GM21423 (cell line): ENCODE measurements at regions not wholly inside any gene's neighbourhood (a gene's known extent, or its start where the extent isn't known, plus 50 kb on each side); places are given as distances from the start of the nearest gene placed in this dataset.
"Not testable (repeated sequence)": the region's sequence is repeated elsewhere in the genome, so short reads cannot be mapped to it uniquely, and the experiment has no call there.

ENCODE experiments used
- ATAC-seq: cut with Tn5 transposase; IDR thresholded peaks from one replicate; pipeline ENCODE4 v1.9.1; 2021; ENCODE audit warnings: mild to moderate bottlenecking, moderate library complexity; ENCODE audit not compliant: unreplicated experiment

DNA sequence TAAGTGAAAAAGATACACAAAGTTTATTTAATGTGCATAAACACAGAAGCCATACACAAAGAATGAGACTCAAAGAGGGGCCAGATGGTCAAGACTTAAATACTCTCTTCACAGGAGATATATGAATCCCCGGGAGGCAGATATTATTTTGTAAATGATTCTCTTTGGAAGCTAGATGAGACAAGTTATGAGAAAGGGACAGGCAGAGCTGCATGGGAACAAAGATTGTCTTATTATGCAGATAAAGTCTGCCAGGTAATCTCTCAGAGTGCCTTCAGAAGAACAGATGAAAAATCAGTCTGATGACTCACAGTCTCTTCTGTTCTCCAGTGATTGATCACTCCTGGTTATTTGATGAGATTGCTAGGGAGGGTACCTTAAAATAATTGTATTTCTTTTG is 89.0 kb downstream of the NAF1 start:
- no peak for ATAC-seq

DNA sequence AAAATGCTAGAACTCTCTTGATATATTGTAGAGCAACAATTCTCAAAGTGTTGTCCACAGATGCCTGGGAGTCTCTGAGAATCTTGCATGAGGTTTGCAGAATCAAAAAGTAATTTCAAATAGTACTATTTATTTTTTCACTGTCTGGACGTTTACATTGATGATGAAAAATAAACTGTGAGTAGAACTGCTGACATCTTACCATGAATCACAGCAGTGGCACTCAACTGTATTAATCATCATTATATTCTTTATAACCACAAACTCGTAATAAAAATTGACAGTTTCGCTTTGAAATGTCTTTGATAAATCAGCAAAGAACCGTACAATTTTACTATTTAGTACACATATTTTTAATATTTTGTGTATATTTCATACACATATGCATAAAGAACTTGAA is 94.5 kb downstream of the NAF1 start:
- no peak for ATAC-seq

DNA sequence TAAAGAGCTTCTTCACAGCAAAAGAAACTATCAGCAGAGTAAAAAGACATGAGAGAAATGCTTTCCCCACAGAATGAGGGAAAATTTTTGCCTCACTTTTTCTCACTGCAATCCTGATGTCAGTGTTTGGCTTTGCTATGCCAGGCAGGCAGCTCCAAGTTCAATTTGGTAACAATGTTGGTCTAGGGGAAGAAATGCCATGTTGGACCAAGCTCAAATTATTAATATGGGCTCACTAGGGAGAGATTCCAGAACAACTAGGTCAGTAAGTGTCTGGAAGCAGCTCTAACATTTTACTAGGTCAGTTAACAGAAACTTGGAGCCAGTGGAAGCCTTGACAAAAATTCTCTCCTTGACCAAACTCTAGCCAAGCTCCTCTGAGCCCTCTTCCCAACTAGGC is 95.4 kb downstream of the NAF1 start:
- ATAC-seq = no peak

DNA sequence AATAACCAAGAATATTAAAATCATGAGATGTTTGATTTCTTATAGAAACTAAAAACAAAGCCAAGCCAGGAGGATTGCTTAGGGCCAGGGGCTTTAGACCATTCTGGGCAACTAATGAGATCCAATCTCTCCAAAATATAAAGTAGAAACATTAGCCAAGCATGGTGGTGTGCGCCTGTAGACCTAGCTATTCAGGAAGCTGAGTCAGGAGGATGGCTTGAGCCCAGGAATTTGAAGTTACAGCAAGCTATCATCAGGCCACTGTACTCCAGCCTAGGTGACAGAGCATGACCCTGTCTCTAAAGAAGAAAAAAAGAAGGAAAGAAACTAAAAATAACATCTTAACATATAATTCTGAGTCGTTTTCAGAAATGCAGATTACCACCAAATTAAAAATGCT is 96.7 kb downstream of the NAF1 start:
- ATAC-seq = no peak

DNA sequence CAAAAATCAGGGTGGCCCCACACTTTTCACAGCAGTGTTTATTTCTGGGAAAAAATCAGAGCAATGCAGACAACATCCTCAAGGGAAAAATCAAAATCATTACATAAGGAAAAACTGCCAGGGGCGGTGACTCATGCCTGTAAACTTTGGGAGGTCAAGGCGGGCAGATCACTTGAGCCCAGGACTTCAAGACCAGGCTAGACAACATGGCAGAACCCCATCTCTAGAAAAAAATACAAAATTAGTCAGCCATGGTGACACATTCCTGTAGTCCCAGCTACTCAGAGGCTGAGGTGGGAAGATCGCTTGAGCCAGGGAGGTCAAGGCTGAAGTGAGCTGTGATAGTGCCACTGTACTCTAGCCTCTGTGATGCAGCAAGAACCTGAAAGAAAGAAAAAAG is 102.8 kb downstream of the NAF1 start:
- no peak for ATAC-seq

DNA sequence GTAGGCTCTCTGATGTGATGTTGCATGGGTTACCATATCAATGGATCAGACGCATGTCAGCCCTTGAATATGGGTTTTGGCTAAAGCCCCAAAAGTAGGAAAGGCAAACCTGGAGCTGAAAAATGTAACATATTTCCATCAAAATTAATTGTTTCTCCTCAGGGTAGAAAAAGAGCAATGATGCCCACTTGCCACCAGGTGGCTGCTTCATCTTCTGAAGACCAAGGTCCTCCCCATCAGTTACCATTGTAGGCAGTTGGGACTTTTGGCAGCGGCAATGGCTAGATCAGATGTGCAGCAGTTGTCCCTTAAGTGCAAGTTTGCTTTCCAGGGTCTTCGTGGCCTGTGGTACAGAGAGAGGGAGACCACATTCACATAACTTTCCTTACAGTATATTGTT is 118.2 kb downstream of the NAF1 start:
- ATAC-seq = peak; percentile 82

DNA sequence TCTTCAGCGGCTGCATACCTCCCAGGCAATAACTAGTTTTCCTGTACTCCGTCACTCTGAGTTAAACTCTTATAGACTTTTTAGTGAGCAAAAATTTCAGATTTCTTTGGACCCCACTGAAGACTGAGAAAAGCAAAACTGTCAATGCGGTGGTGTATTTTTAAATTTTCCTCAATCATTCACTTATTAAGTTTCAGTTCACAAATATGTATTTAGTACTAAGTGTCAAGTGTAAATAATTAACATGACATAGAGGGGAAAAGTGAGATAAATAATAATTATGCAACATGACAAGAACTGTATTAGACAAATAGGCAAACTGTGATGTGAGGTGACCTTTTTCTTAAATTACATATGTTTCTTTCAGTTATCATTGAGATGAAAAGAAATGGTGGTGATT is 124.4 kb downstream of the NAF1 start:
- ATAC-seq = peak; percentile 82

DNA sequence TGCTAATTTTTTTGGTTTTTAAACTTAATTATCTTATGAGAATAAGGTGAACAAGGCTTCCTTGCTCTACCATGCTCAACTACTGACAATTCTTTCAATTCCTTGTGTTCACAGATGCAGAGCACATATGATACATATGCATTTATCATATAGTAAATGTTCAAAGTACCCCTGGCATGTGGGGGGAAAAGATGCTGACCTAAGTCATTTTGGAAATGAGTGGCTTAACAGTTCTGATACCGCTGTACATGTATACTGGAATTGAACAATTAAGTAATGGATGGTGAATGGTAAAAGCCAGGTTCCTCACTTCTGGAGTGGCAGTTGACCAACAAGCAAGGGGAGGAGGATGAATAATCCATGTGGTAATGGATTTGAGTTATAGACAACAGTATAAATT is 149.6 kb downstream of the NAF1 start:
- no peak for ATAC-seq

DNA sequence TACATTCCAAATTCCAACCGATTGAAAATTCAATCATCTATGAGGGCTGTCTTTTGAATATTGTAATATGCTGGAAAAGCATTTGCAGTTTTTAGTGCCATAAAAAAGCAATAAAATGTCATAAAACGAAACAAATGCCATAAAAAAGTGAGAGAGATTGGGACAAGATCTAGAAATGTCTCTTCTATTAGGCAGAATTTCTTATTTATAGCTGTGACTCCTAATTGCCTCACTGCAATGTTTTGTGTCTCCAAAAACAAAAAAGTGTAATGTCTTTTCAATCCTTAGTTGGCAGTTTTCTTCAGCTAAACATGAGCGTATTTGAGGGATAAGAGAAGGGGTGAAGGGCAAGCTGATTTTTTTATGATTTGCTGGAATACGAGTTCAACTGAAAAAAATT is 153.9 kb downstream of the NAF1 start:
- ATAC-seq = no peak

DNA sequence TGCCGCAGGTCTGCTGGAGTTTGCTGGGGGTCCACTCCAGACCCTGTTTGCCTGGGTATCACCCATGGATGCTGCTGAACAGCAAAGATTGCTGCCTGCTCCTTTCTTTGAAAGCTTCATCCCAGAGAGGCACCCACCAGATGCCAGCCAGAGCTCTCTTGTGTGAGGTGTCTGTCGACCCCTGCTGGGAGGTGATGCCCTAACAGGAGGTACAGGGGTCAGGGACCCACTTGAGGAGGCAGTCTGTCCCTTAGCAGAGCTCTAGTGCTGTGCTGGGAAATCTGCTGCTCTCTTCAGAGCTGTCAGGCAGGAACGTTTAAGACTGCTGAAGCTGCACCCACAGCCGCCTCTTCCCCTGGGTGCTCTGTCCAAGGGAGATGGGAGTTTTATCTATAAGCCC is 162.7 kb downstream of the NAF1 start:
- no peak for ATAC-seq

DNA sequence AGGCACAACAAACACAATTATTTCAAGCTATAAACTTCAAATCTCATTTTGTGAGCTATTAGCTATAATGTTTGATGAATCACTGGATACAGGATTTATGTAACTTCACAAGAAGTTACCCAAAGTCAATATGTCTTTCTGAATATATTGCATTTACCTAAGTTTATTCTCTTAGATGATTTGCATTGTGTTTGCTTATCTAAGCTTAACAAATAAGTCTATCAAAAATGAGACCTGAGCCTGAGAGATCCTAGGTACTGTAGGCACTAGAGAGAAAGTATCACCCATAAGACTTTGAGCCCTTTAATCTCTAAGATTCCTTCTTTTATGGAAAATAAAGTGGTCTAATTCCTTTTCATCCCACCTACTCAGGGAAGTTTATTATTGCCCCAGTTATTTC is 178.2 kb downstream of the NAF1 start:
- ATAC-seq = no peak

DNA sequence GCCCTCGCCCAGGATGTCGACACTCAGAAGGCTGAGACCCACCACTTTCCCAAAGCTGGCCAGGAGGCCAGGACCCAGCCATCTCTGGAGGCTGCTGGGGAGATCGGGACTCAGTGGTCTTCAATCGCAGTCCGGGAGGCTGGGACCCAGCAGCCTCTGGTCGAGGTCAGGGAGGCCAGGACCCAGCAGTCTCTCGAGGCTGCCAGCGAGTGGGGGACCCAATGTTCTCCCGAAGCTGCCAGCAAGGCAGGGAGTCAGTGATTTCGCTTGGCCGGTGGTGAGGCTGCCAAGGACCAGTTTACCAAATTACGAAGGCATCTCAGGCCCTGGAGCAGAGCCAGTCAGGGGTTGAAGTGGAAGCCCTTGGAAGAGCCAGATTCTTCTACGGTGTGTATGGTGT is 181.6 kb downstream of the NAF1 start:
- ATAC-seq = no peak

DNA sequence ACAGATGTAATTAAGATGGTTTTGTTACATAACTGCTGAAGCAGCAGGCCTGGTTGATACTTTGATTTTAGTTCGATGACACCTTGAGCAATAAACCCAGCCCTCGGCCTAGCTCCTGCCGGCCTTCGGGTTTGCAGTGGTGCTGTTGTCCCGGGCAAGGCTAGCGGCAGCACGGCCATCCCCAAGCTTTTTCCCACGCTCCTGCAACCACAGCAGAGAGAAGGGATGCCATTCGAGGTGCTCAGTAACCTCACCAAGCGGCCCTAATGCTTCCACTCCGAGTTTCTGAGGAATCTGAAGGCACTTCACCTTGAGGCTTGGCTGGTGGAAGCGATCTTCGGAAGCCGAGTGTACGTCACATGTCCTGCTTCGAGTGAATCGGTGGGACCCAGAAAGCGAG is 182.1 kb downstream of the NAF1 start:
- no peak for ATAC-seq

DNA sequence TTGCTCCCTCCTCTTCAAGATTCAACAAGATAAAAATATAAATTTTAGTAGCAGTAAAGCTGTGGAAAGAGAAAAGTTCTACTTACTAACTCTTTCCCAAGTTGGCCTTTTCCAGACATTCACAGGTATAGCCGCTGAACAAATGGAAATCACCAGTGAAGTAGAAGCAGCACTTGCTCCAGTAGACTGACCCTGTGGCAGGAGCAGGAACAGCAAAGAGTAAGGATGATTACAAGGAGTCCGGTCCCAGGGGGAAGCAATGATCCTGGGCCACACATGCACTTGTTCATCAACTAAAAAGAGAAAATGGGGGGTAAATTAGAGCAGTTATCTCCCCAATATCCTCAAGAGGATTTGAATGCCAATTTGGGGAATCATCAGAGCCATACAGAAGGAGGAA is 184.9 kb downstream of the NAF1 start:
- ATAC-seq = no peak

DNA sequence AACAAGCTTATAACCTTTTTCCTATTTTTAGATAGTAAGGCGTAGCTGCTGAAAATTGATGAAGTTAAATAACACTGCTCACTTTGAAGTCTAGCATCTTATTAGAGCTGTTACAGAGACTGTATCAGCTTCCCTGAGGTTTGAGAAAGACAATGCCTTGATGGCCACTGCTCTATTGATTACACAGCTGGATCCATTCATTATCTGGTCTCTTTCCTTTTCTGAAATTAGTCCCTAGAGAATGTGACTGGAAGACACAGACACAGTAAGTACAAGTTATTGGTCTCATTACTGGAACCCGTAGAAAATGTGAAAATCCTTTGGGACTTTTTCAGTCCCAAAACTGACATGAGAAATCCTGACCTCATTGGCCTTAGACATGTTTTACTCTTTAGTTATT is 188.3 kb downstream of the NAF1 start:
- ATAC-seq = no peak

DNA sequence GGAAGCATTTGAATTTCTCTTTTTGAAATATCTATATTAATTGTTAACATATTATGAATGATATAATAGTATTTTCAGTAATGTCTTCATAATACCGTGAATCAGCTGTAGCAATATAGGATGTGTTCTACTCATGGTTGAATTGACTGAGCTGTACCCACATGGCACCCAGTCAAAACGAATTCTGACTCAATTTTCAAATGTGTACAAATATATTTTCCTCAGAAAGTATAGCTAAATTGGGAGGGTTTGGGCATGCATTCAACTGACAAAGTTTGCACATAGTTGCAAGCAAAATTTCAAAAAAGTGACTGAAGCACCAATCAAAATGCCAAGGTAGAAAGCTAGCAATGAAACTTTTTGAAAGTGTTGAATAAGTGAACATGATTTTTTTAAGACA is 188.9 kb downstream of the NAF1 start:
- ATAC-seq = no peak

DNA sequence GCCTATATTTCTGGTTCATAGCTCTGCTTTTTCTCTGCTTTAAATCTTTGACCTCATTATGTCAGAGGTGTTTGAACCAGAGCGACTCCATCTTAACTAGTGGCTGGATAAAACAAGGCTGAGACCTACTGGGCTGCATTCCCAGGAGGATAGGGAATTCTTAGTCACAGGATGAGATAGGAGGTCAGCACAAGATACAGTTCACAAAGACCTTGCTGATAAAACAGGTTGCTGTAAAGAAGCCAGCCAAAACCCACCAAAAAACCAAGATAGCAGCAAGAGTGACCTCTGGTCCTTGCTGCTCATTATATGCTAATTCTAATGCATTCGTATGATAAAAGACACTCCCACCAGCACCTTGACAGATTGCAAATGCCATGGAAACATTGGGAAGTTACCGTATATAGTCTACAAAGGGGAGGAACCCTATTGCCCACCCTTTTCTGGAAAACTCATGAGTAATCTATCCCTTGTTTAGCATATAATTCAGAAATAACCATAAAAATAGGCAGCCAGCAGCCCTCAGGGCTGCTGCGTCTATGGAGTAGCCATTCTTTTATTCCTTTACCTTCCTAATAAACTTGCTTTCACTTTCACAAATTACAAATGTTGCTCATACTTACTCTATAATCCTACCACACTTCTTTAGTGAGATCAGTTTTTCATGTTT is 193.9 kb downstream of the NAF1 start:
- no peak for ATAC-seq

DNA sequence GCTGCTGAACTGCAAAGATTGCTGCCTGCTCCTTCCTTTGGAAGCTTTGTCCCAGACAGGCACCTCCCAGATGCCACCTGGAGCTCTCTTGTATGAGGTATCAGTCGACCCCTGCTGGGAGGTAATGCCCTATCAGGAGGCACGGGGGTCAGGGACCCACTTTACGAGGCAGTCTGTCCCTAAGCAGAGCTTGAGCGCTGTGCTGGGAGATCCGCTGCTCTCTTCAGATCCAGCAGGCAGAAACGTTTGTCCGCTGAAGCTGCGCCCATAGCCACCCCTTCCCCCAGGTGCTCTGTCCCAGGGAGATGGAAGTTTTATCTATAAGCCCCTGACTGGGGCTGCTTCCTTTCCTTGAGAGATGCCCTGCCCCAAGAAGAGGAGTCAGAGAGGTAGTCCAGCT is 197.5 kb downstream of the NAF1 start:
- ATAC-seq = no peak

DNA sequence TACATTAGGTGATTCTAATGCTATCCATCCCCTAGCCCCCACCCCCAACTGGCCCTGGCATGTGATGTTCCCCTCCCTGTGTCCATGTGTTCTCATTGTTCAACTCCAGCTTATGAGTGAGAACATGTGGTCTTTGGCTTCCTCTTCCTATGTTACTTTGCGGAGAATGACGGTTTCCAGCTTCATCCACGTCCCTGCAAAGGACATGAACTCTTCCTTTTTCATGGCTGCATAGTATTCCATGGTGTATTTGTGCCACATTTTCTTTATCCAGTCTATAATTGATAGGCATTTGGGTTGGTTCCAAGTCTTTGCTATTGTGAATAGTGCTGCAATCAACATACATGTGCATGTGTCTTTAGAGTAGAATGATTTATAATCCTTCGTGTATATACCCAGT is 200.7 kb downstream of the NAF1 start:
- not testable (repeated sequence) for ATAC-seq

DNA sequence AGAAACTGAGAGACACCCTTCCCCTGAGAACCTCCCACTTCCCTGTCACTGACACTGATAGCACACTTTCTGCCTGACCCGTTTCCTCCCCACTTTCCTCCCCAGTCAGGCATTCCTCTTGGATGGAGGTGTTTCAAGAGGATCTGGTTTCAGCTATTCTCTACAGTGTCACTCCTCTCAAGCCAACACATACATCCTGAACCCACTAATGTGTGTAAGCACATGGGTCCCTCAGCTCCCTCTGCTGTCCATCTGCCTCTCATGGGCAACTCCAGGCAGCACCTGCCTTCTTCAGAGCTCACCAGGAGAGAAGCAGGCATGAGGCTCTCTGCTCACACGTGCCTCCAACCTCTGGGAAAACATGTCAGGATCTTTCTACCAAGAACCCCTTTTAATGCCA is 207.6 kb downstream of the NAF1 start:
- peak; percentile 46 for ATAC-seq

DNA sequence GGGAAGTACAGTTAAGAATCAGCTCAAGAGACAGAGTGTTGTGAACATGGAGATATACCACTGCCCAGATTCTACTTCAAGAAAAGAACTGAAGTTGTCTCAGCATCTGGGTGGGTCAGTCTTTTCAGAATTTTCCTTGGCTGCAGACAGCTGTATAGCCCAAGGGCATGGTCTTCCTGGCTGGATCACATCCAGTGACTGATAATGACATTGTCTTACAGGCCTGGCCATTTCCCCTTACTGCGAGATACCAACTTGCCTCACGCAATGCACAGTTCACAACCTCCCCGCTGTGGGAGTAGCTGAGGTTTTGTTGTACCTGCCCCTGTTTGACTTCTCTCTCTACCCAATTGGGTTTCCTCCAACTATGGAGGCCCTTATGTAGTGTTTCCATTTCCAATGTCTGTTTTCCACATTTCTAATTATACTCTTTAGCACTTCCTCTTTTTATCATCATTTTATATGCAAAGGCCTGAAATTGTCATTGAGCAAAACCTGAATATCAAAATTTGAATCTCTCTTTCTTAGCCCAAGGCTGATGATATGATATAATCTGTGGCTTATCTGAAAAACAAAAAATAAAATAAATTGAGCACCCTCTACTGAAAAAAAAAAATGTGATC is 209.1 kb downstream of the NAF1 start:
- ATAC-seq = no peak

DNA sequence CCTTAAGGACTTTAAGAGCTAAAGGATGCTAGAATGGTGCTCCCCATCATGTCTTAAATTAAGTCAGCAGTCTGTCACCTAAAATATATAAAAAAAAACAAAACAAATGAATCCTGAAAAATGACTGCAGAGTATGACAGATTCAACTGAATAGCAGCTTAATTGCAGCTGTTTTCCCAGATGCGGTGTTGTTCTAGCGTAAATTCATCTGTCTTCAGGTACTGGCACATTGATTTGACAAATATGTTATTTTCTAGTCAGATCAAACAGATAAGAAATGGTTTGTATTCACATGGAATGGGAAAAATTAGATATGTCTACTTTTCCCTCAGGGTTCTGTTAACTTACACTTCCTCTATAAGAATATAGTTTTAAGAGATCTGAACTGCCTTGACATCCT is 211.7 kb downstream of the NAF1 start:
- ATAC-seq = no peak

DNA sequence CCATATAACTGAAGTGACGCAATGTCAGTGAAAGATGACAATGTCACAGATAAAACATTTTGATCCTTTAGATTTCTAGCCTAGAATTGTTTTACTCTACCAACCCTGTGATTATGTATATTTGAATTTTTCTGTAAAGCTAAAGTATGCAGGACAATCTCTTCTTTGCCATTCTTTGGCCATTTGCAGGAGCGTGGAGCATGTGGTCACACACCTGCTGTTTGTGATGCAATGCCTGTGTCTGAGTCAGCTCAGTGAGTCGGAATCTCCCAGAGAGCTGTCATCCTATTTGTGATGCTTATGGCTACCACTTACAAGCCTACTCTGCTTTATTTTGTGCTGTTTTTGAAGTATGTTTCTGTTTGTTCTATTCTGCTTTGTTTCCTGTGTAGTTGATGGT is 214.5 kb downstream of the NAF1 start:
- no peak for ATAC-seq
